Caco-2 (cell line): ENCODE measurements at regions not wholly inside any gene's neighbourhood (a gene's known extent, or its start where the extent isn't known, plus 50 kb on each side); places are given as distances from the start of the nearest gene placed in this dataset.

Source experiments
- BruUV-seq: library from RNA; stranded (reverse); fragments of 400-500 nt; replicated peaks from 2 replicates; lab custom pipeline; 2021; lab: Mats Ljungman, UMichigan
- CTCF ChIA-PET: fragments of 300-600 bp; sonication (Branson Sonifier 250); formaldehyde crosslinking; loops from one replicate; lab custom pipeline; 2022; ENCODE audit warnings: antibody characterized with exemption; lab: Charles Lee
- POLR2A ChIA-PET: fragments of 300-600 bp; sonication (Branson Sonifier 250); formaldehyde crosslinking; loops from one replicate; lab custom pipeline; 2022; ENCODE audit warnings: antibody characterized with exemption; lab: Charles Lee
- DNase-seq, 2 experiments: peaks; one replicate each; pipeline versions ENCODE4 v3.0.0 to v3.0.0-alpha.2; 2020 to 2022
- H3K27me3 ChIP-seq: replicated peaks from 2 replicates; pipeline ENCODE4 v1.6.0; 2011; ENCODE audit warnings: low read length; ENCODE audit not compliant: control insufficient read depth, insufficient read depth
- H3K36me3 ChIP-seq: 2 replicates; pipeline ENCODE4 v1.5.1; 2011; ENCODE audit warnings: low read length; ENCODE audit not compliant: control insufficient read depth, insufficient read depth
- H3K4me1 ChIP-seq: fragments of 250-450 bp; sonication (Bioruptor Pico); 2 replicates; pipeline ENCODE4 v1.5.1; 2020; ENCODE audit warnings: mild to moderate bottlenecking
- H3K4me3 ChIP-seq: 2 replicates; pipeline ENCODE4 v1.5.1; 2011; ENCODE audit warnings: low read depth, mild to moderate bottlenecking, control low read depth, low read length
- H3K9me3 ChIP-seq: fragments of 250-450 bp; sonication (Bioruptor Pico); 2 replicates; pipeline ENCODE4 v1.5.1; 2020; ENCODE audit warnings: mild to moderate bottlenecking, moderate library complexity
- H3K27ac Mint-ChIP-seq: one replicate; pipeline ENCODE4 v1.8.0; 2022; ENCODE audit warnings: mixed read lengths; ENCODE audit not compliant: unreplicated experiment
- H3K27me3 Mint-ChIP-seq: one replicate; pipeline ENCODE4 v1.8.0; 2022; ENCODE audit warnings: mixed read lengths; ENCODE audit not compliant: insufficient read depth, unreplicated experiment
- H3K36me3 Mint-ChIP-seq: one replicate; pipeline ENCODE4 v1.8.0; 2022; ENCODE audit warnings: mild to moderate bottlenecking, mixed read lengths; ENCODE audit not compliant: insufficient read depth, unreplicated experiment
- H3K4me1 Mint-ChIP-seq: one replicate; pipeline ENCODE4 v1.8.0; 2022; ENCODE audit warnings: low read depth, mixed read lengths; ENCODE audit not compliant: unreplicated experiment
- H3K4me3 Mint-ChIP-seq: one replicate; pipeline ENCODE4 v1.8.0; 2022; ENCODE audit warnings: mild to moderate bottlenecking, moderate library complexity, mixed read lengths; ENCODE audit not compliant: unreplicated experiment
- H3K9me3 Mint-ChIP-seq: one replicate; pipeline ENCODE4 v1.8.0; 2022; ENCODE audit warnings: mixed read lengths; ENCODE audit not compliant: unreplicated experiment
- CTCF ChIP-seq, 2 experiments: fragments of 200-600 bp in 1 of 2; IDR thresholded peaks; 1 replicate in 1 of 2; 2 replicates in 1 of 2; pipeline versions ENCODE4 v1.5.1 to v1.8.0; 2011 to 2022; ENCODE audit warnings: antibody characterized with exemption in 1 of 2, control low read depth in 1 of 2, inconsistent platforms in 1 of 2, low read depth in 1 of 2, low read length in 1 of 2, mild to moderate bottlenecking in 1 of 2, moderate library complexity in 1 of 2; ENCODE audit not compliant: insufficient read depth in 1 of 2, severe bottlenecking in 1 of 2, unreplicated experiment in 1 of 2
- intact Hi-C: fragments of 100-400 bp; cut with micrococcal nuclease; formaldehyde crosslinking; loops from one replicate; pipeline ENCODE4 v1.10.0; 2022; ENCODE audit not compliant: unreplicated experiment

GRCh38 chr2:167681234-167682015 is 566.0 kb downstream of the STK39 start:
- no TSS peak for BruUV-seq
- POLR2A ChIA-PET: no interaction called here
- Mint-ChIP-seq H3K4me1 (no peaks in the 10 kb centered on the region), H3K4me3 (no peak overlapping the region), H3K27me3 (no peaks in the 10 kb centered on the region), H3K27ac (no peak overlapping the region), H3K9me3 (no peaks in the 10 kb centered on the region), H3K36me3 (no peaks in the 10 kb centered on the region)
- no peaks in the 10 kb centered on the region for H3K36me3 ChIP-seq
- no peaks in the 10 kb centered on the region for H3K4me1 ChIP-seq
- intact Hi-C loops: no loop called here
- no peaks in the 10 kb centered on the region for H3K9me3 ChIP-seq
- no peak for DNase-seq
- CTCF ChIA-PET: no interaction called here
- TF ChIP-seq CTCF (IDR thresholded peaks at IDR 0.05; ENCODE audit: insufficient read depth in 1 of 2, low read depth in 1 of 2, low read length in 1 of 2, severe bottlenecking in 1 of 2, unreplicated experiment in 1 of 2): no peak
- no peaks in the 10 kb centered on the region for H3K27me3 ChIP-seq
- no peak overlapping the region for H3K4me3 ChIP-seq

GRCh38 chr2:167678158-167678557 is 569.2 kb downstream of the STK39 start:
- H3K4me3 Mint-ChIP-seq: no peak overlapping the region
- H3K9me3 Mint-ChIP-seq: no peaks in the 10 kb centered on the region
- no peak for TF ChIP-seq CTCF (IDR thresholded peaks at IDR 0.05; ENCODE audit: insufficient read depth in 1 of 2, low read depth in 1 of 2, low read length in 1 of 2, severe bottlenecking in 1 of 2, unreplicated experiment in 1 of 2)
- Histone ChIP-seq H3K4me1 (no peaks in the 10 kb centered on the region), H3K4me3 (no peak overlapping the region), H3K27me3 (no peaks in the 10 kb centered on the region), H3K9me3 (no peaks in the 10 kb centered on the region), H3K36me3 (no peaks in the 10 kb centered on the region)
- H3K27me3 Mint-ChIP-seq: no peaks in the 10 kb centered on the region
- intact Hi-C loops: no loop called here
- no peaks in the 10 kb centered on the region for H3K4me1 Mint-ChIP-seq
- no peak overlapping the region for H3K27ac Mint-ChIP-seq
- POLR2A ChIA-PET: no interaction called here
- no TSS peak for BruUV-seq
- CTCF ChIA-PET: no interaction called here
- H3K36me3 Mint-ChIP-seq: no peaks in the 10 kb centered on the region
- DNase-seq: no peak

GRCh38 chr2:167675906-167676305 is 571.5 kb downstream of the STK39 start:
- ChIA-PET CTCF (no interaction called here), POLR2A (no interaction called here)
- no peak for TF ChIP-seq CTCF (IDR thresholded peaks at IDR 0.05; ENCODE audit: insufficient read depth in 1 of 2, low read depth in 1 of 2, low read length in 1 of 2, severe bottlenecking in 1 of 2, unreplicated experiment in 1 of 2)
- Mint-ChIP-seq H3K4me1 (no peaks in the 10 kb centered on the region), H3K4me3 (no peak overlapping the region), H3K27ac (no peak overlapping the region), H3K9me3 (peaks cover 7% of the 10 kb centered on the region), H3K36me3 (no peaks in the 10 kb centered on the region), H3K27me3 (no peaks in the 10 kb centered on the region)
- DNase-seq: no peak
- BruUV-seq: no TSS peak
- Histone ChIP-seq H3K27me3 (no peaks in the 10 kb centered on the region), H3K4me3 (no peak overlapping the region), H3K4me1 (no peaks in the 10 kb centered on the region), H3K36me3 (no peaks in the 10 kb centered on the region), H3K9me3 (peaks cover 9% of the 10 kb centered on the region; the same call in 1 of the 2 replicates)
- intact Hi-C loops: no loop called here
